ENCODE measurements at regions not wholly inside any gene's neighbourhood (a gene's known extent, or its start where the extent isn't known, plus 50 kb on each side); places are given as distances from the start of the nearest gene placed in this dataset.

DNA sequence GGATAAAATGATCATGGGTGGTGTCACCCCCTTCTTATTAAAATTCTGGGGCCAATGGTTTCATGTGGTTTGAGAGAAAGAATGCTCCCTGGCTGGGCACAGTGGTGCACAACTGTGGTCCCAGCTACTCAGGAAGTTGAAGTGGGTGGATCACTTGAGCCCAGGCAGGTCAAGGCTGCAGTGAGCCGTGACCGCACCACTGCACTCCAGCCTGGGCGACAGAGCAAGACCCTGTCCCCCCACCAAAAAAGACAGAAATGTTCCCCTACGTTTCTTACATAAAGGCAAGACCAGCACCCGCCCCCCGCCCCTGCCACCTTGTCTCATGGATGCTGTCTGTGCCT, 53.0 kb upstream of the ID2 start:
- DNase-seq (ENCODE audit: low read depth in 4 of 4, low spot score in 3 of 4) = no peak

DNA sequence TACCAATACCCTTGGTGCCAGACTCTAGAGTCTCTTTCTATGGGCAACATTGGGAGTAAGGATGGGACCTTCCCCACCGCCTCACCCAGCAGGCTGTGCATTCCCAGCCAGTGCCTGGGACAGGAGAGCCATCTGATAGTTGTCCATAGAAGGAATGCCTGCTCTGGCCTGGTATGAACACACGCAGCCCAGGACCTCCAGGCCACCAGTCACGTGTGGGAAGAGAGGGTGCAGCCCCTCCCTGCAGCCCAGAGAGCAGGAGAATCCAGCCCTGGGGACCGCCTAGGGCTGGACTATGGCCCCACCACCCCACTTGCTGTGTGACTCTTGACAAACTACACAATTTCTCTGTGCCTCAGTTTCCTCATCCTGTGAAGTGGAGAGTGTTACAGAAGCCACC, 52.5 kb upstream of the ID2 start:
- no peak for DNase-seq (ENCODE audit: low read depth in 4 of 4, low spot score in 3 of 4)

DNA sequence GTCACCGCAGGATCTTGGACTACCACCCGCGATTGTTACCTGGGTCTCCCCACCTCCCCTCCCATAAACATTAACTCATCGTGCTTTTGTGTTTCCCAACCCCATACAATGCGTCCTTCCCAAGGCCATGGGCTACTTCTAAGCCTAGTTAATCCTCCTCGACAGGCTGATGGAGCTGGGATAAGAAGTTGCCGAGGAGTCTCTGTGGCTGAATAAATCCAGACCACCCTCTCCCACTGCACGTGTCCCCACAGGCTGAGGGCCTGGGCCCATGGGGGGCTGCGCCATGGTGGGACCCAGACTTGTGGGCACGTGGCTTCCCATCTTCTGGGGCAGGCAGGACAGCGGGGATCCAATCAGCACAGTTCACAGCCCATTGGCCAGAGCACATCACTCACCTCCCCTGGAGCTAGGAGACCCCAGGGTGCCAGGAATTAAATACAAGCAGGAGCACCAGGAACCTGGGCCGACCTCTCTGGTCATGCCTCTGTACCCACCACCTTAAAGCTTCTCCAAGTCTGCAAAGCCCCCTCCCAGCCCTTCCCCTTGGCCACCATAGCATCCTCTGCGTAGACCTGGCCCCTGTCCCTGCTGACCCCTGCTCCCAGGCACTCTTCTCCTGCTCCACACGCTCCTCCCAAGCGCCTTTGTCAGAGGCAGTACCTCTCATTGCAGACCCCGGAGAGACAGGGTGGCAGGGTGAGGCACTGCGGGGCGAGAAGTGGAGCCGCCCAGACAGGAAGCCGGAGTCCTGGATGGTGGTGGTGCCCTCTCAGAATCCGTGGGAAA, 51.0 kb upstream of the ID2 start:
- no peak for DNase-seq (ENCODE audit: low read depth in 4 of 4, low spot score in 3 of 4)

DNA sequence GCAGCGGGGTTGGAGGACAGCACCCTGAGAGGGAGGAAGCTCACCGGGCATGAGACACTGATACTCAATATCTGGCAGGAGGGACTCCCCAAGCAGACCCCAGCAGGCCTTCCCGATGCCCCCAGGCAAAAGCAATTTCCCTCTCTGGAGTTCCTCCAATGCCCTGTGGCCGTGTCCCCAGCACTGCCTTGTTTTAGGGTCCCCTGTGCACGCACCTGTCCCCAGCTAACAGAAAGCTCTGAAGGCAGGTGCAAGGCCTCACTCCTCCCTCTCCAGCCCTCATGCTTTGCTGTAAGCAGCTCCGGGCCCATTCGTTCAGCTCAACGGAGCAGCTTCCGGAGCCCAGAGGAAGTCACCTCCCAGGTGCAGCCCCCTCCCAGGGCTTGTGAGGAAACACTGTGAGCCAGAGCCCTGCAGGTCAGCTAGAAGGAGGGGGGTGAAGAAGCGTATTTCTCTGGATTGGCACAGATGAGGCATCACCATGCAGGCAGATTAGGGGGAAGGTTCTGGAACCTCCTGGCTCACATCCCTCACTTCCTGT, 50.3 kb upstream of the ID2 start:
- DNase-seq (ENCODE audit: low read depth in 4 of 4, low spot score in 3 of 4) = no peak

Measured in right renal pelvis (tissue), 4 donors.